Hepatocyte (in vitro differentiated cells): ENCODE measurements at regions not wholly inside any gene's neighbourhood (a gene's known extent, or its start where the extent isn't known, plus 50 kb on each side); places are given as distances from the start of the nearest gene placed in this dataset.
"Not testable (repeated sequence)": the region's sequence is repeated elsewhere in the genome, so short reads cannot be mapped to it uniquely, and the experiment has no call there.

Source experiments
- DNase-seq: peaks from one replicate; pipeline ENCODE4 v3.0.0-alpha.2; 2016; ENCODE audit warnings: low spot score
- H2AFZ ChIP-seq: fragments of 200-600 bp; sonication (generic); 2 replicates; pipeline ENCODE4 v1.6.0; 2016; ENCODE audit warnings: antibody characterized with exemption, mild to moderate bottlenecking
- H3K27ac ChIP-seq: fragments of 200-600 bp; sonication (generic); 2 replicates; pipeline ENCODE4 v1.5.1; 2016; ENCODE audit warnings: mild to moderate bottlenecking
- H3K27me3 ChIP-seq: fragments of 200-600 bp; sonication (generic); 2 replicates; pipeline ENCODE4 v1.6.1; 2016
- H3K36me3 ChIP-seq: fragments of 200-600 bp; sonication (generic); replicated peaks from 2 replicates; pipeline ENCODE4 v1.5.1; 2016; ENCODE audit warnings: low read depth; ENCODE audit not compliant: insufficient read depth
- H3K4me1 ChIP-seq: fragments of 200-600 bp; sonication (generic); 2 replicates; pipeline ENCODE4 v1.5.1; 2016; ENCODE audit warnings: mild to moderate bottlenecking, moderate library complexity; ENCODE audit not compliant: insufficient read depth
- H3K4me2 ChIP-seq: fragments of 200-600 bp; sonication (generic); 2 replicates; pipeline ENCODE4 v1.6.0; 2016
- H3K4me3 ChIP-seq: fragments of 200-600 bp; sonication (generic); 2 replicates; pipeline ENCODE4 v1.5.1; 2016; ENCODE audit warnings: mild to moderate bottlenecking
- H3K79me2 ChIP-seq: fragments of 200-600 bp; sonication (generic); 2 replicates; pipeline ENCODE4 v1.6.0; 2017; ENCODE audit warnings: mild to moderate bottlenecking
- H3K9me2 ChIP-seq: fragments of 200-600 bp; sonication (generic); replicated peaks from 2 replicates; pipeline ENCODE4 v1.6.0; 2017; ENCODE audit warnings: mild to moderate bottlenecking; ENCODE audit not compliant: insufficient read depth
- H3K9me3 ChIP-seq: fragments of 200-600 bp; sonication (generic); 2 replicates; pipeline ENCODE4 v1.5.1; 2016; ENCODE audit warnings: low read depth, mild to moderate bottlenecking
- H4K20me1 ChIP-seq: fragments of 200-600 bp; sonication (generic); 2 replicates; pipeline ENCODE4 v1.6.0; 2016; ENCODE audit warnings: mild to moderate bottlenecking; ENCODE audit not compliant: insufficient read depth, poor library complexity, severe bottlenecking
- EZH2 ChIP-seq: fragments of 200-600 bp; sonication (generic); IDR thresholded peaks from 2 replicates; pipeline ENCODE4 v1.6.1; 2016; ENCODE audit warnings: antibody characterized with exemption, mild to moderate bottlenecking, borderline replicate concordance
- EZH2phosphoT487 ChIP-seq: fragments of 200-600 bp; sonication (generic); IDR thresholded peaks from one replicate; pipeline ENCODE4 v1.6.1; 2018; ENCODE audit warnings: antibody characterized with exemption, mild to moderate bottlenecking, low read depth, moderate library complexity; ENCODE audit not compliant: unreplicated experiment, severe bottlenecking
- WGBS: methylation state at CpG from one replicate; pipeline ENCODE4 v1.1.6; 2016; ENCODE audit warnings: low lambda C conversion rate; ENCODE audit errors: missing lambda C conversion rate; 5-methylcytosine and 5-hydroxymethylcytosine counted together
- TF ChIP-seq, protein P1 (sequence below): fragments of 200-600 bp; sonication (generic); IDR thresholded peaks from 2 replicates; pipeline ENCODE4 v1.5.1; 2016; ENCODE audit warnings: antibody characterized with exemption, mild to moderate bottlenecking; ENCODE audit not compliant: poor library complexity

DNA sequence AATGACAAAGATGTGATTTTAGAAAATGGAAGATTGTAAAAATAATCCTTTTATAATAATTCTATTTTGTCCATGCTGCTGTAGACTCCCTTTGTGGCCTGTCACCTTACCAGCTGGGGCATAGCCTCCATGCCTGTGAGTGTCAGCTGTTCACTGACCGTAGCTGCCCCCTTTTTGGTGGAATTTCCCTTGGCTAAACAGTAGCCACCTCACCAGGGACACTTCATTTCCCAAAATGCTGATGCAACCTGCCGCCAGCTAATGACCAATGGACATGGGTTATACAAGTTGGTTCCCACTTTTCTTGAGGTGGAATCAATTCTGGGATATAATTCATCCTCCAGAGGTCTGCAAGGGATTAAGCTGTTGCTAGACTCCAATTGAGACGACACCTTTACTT, 368.4 kb downstream of the PRDM5 start:
- no peak for TF ChIP-seq EZH2phosphoT487
- no peak for TF ChIP-seq EZH2
- TF ChIP-seq, protein P1, sequence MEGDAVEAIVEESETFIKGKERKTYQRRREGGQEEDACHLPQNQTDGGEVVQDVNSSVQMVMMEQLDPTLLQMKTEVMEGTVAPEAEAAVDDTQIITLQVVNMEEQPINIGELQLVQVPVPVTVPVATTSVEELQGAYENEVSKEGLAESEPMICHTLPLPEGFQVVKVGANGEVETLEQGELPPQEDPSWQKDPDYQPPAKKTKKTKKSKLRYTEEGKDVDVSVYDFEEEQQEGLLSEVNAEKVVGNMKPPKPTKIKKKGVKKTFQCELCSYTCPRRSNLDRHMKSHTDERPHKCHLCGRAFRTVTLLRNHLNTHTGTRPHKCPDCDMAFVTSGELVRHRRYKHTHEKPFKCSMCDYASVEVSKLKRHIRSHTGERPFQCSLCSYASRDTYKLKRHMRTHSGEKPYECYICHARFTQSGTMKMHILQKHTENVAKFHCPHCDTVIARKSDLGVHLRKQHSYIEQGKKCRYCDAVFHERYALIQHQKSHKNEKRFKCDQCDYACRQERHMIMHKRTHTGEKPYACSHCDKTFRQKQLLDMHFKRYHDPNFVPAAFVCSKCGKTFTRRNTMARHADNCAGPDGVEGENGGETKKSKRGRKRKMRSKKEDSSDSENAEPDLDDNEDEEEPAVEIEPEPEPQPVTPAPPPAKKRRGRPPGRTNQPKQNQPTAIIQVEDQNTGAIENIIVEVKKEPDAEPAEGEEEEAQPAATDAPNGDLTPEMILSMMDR = no peak
- no peaks in the 10 kb centered on the region for H3K9me3 ChIP-seq
- H3K27ac ChIP-seq = no peak overlapping the region
- H3K36me3 ChIP-seq = no peaks in the 10 kb centered on the region
- H3K9me2 ChIP-seq = no peaks in the 10 kb centered on the region
- H3K79me2 ChIP-seq = no peaks in the 10 kb centered on the region
- no peak overlapping the region for H3K4me2 ChIP-seq
- WGBS = 88% methylated on average over 3 of the region's 3 CpGs
- no peak overlapping the region for H3K4me3 ChIP-seq
- no peak overlapping the region for H2AFZ ChIP-seq
- H3K4me1 ChIP-seq = no peaks in the 10 kb centered on the region
- no peak for DNase-seq
- no peaks in the 10 kb centered on the region for H4K20me1 ChIP-seq
- H3K27me3 ChIP-seq = no peaks in the 10 kb centered on the region

- WGBS = 97% methylated on average over 26 of the region's 30 CpGs
- H3K79me2 ChIP-seq, DNase-seq: not testable (repeated sequence)
These were observed 371.8 kb downstream of the PRDM5 start for GRCh38 chr4:120550624-120551220.

GRCh38 chr4:120549011-120549570, 373.4 kb downstream of the PRDM5 start:
- Histone ChIP-seq H3K36me3 (no peaks in the 10 kb centered on the region), H3K4me2 (no peak overlapping the region), H3K27ac (no peak overlapping the region), H3K9me2 (no peaks in the 10 kb centered on the region), H3K27me3 (no peaks in the 10 kb centered on the region), H3K4me1 (no peaks in the 10 kb centered on the region), H3K9me3 (no peaks in the 10 kb centered on the region), H3K79me2 (no peaks in the 10 kb centered on the region), H3K4me3 (no peak overlapping the region), H2AFZ (no peak overlapping the region), H4K20me1 (no peaks in the 10 kb centered on the region)
- no peak for DNase-seq
- TF ChIP-seq, protein P1 = no peak
- TF ChIP-seq EZH2 (no peak), EZH2phosphoT487 (no peak)

More at GRCh38 chr4:120550624-120551220, 371.8 kb downstream of the PRDM5 start:
- not testable (repeated sequence) for H3K27ac ChIP-seq, H3K4me1 ChIP-seq, H3K36me3 ChIP-seq, H3K9me3 ChIP-seq, H3K4me2 ChIP-seq, H2AFZ ChIP-seq, H3K4me3 ChIP-seq, H3K27me3 ChIP-seq, H4K20me1 ChIP-seq, H3K9me2 ChIP-seq

GRCh38 chr4:120545391-120545790, 377.1 kb downstream of the PRDM5 start:
- DNase-seq = no peak
- no peak overlapping the region for H2AFZ ChIP-seq
- H3K9me3 ChIP-seq = no peaks in the 10 kb centered on the region
- H3K27me3 ChIP-seq = no peaks in the 10 kb centered on the region
- H3K27ac ChIP-seq = no peak overlapping the region
- no peak overlapping the region for H3K4me3 ChIP-seq
- no peaks in the 10 kb centered on the region for H3K79me2 ChIP-seq
- 91% methylated on average over 3 of the region's 3 CpGs for WGBS
- H3K4me1 ChIP-seq = no peaks in the 10 kb centered on the region
- H3K36me3 ChIP-seq = no peaks in the 10 kb centered on the region
- H3K9me2 ChIP-seq = no peaks in the 10 kb centered on the region
- TF ChIP-seq EZH2 = no peak
- TF ChIP-seq, protein P1 = no peak
- no peak for TF ChIP-seq EZH2phosphoT487
- no peak overlapping the region for H3K4me2 ChIP-seq
- H4K20me1 ChIP-seq = no peaks in the 10 kb centered on the region
